Mucosa of descending colon (tissue), 3 donors: ENCODE measurements at regions not wholly inside any gene's neighbourhood (a gene's known extent, or its start where the extent isn't known, plus 50 kb on each side); places are given as distances from the start of the nearest gene placed in this dataset.
"Not testable (repeated sequence)": the region's sequence is repeated elsewhere in the genome, so short reads cannot be mapped to it uniquely, and the experiment has no call there.

Source experiments
- ATAC-seq: fragments of 200-7000 bp; cut with Tn5 transposase; one replicate; pipeline ENCODE4 v1.9.1; 2020; ENCODE audit warnings: mild to moderate bottlenecking, moderate library complexity
- DNase-seq, 3 donors: peaks; one replicate each; pipeline ENCODE4 v3.0.0-alpha.2; 2020
- H3K36me3 ChIP-seq: fragments of 200-600 bp; one replicate; pipeline ENCODE4 v1.8.0; 2021; ENCODE audit warnings: low read depth, mild to moderate bottlenecking
- H3K4me1 ChIP-seq: fragments of 200-600 bp; one replicate; pipeline ENCODE4 v1.8.0; 2021; ENCODE audit warnings: low read depth, mild to moderate bottlenecking
- H3K4me3 ChIP-seq: fragments of 200-600 bp; one replicate; pipeline ENCODE4 v1.8.0; 2021; ENCODE audit warnings: mild to moderate bottlenecking
- H3K9me3 ChIP-seq: fragments of 200-600 bp; one replicate; pipeline ENCODE4 v1.8.0; 2021; ENCODE audit warnings: mild to moderate bottlenecking
- CTCF ChIP-seq: fragments of 200-600 bp; IDR thresholded peaks from one replicate; pipeline ENCODE4 v1.8.0; 2022; ENCODE audit warnings: antibody characterized with exemption, mild to moderate bottlenecking
- intact Hi-C, 2 donors: fragments of 100-400 bp; cut with DNase I in 1 of 2; cut with micrococcal nuclease in 1 of 2; formaldehyde crosslinking; loops; one replicate each; pipeline versions ENCODE4 v1.11.0 to v1.11.1; 2022; cut with DNase I, micrococcal nuclease
- donor health status: DM: no; HTN: no; CAD: no; lungs with moderate emphysema.
- donor health status: DM: no; HTN: no; CAD: no.
- donor health status: DM: no; HTN: yes; CAD: no.

GRCh38 chr11:134944131-134944530 is 532.1 kb upstream of the B3GAT1 start:
- H3K4me1 ChIP-seq: no peaks in the 10 kb centered on the region
- ATAC-seq (no peak), DNase-seq (no peak)
- no peaks in the 10 kb centered on the region for H3K9me3 ChIP-seq
- H3K4me3 ChIP-seq: no peak overlapping the region
- intact Hi-C loops: no loop called here
- H3K36me3 ChIP-seq: no peaks in the 10 kb centered on the region
- TF ChIP-seq CTCF: no peak

DNA sequence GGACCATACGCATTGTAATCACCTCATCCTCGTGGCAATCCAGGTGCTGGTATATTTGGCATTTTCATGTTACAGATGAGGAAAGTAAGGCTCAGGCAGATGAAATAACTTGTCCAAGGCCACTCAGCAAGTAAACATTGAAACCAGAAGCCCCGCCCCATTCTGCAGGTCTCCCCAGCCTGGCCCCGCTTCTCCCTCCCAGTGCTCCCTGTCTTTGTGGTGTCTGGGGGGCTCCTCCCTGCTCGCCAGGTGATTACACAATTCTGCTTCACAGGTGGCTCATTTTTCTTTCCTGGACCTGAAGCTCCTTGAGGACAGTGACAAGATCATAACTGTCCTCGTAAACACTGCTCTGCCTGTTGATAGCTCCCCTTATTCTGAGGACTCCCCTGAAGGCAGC is 531.5 kb upstream of the B3GAT1 start:
- intact Hi-C loops: no loop called here
- Histone ChIP-seq H3K4me1 (no peaks in the 10 kb centered on the region), H3K36me3 (no peaks in the 10 kb centered on the region), H3K9me3 (no peaks in the 10 kb centered on the region), H3K4me3 (no peak overlapping the region)
- no peak for ATAC-seq
- no peak for TF ChIP-seq CTCF
- DNase-seq: no peak

- ATAC-seq (no peak), DNase-seq (no peak)
- intact Hi-C loops: no loop called here
- Histone ChIP-seq H3K4me3 (no peak overlapping the region), H3K4me1 (no peaks in the 10 kb centered on the region), H3K36me3 (no peaks in the 10 kb centered on the region), H3K9me3 (no peaks in the 10 kb centered on the region)
- TF ChIP-seq CTCF: no peak
Measured at GRCh38 chr11:134942681-134943080, 530.6 kb upstream of the B3GAT1 start.

- H3K36me3 ChIP-seq, H3K4me1 ChIP-seq, ATAC-seq, intact Hi-C loops, H3K4me3 ChIP-seq, H3K9me3 ChIP-seq: not testable (repeated sequence)
- DNase-seq: peak in 1 of 3 donors; percentile 29
Measured at GRCh38 chr11:134941936-134942600, 530.0 kb upstream of the B3GAT1 start.

GRCh38 chr11:134941326-134941725 is 529.3 kb upstream of the B3GAT1 start:
- TF ChIP-seq CTCF: no peak
- H3K36me3 ChIP-seq: no peaks in the 10 kb centered on the region
- no peaks in the 10 kb centered on the region for H3K4me1 ChIP-seq
- no peak for ATAC-seq
- no peaks in the 10 kb centered on the region for H3K9me3 ChIP-seq
- DNase-seq: no peak
- intact Hi-C loops: no loop called here
- H3K4me3 ChIP-seq: no peak overlapping the region

DNA sequence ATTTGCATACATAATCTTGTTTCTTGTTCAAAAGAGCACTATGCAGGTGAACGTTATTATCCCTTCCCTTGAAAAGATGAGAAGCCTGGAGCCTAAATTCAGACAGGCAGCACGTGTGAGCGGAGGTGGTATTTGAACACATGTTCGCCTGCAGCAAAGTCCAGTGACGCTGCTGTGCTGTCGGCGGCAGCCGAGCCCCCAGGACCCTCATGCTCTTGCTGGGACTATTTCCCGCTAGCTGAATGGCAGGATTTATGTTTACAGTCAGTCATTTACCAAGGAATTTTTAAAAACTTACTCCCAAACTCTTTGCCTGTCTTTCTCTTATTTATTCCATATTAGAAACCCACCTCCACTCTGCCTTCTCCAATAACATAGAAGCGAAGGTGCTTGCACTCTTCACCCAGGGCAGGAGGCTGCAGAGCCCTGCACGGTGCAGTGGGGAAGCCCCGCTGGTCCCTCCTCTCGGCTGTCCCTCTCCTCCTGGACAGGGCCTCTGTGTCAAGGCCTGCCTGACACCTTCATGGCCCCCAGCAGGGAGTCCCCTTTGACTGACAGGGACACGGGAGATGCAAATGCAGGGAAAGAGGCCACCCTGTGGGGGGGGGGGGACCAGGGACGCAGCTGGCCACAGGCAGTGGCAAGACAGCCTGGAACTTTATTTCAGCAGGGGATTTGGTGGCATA is 528.5 kb upstream of the B3GAT1 start:
- TF ChIP-seq CTCF: no peak
- Histone ChIP-seq H3K9me3 (no peaks in the 10 kb centered on the region), H3K4me1 (no peaks in the 10 kb centered on the region), H3K36me3 (no peaks in the 10 kb centered on the region), H3K4me3 (no peak overlapping the region)
- ATAC-seq (no peak), DNase-seq (no peak)
- intact Hi-C loops: no loop called here
